ENCODE measurements at regions not wholly inside any gene's neighbourhood (a gene's known extent, or its start where the extent isn't known, plus 50 kb on each side); places are given as distances from the start of the nearest gene placed in this dataset.

GRCh38 chr13:71338070-71338469 lies 528.9 kb downstream of the DACH1 start:
- Histone ChIP-seq H4K20me1 (ENCODE audit: control insufficient read depth, insufficient read depth, insufficient read length) (no peaks in the 10 kb centered on the region), H3K79me2 (ENCODE audit: insufficient read depth, low read length) (no peaks in the 10 kb centered on the region), H4K91ac (ENCODE audit: insufficient read length, low read depth, low read length) (no peak overlapping the region), H3K23ac (ENCODE audit: insufficient read length, low read depth, low read length) (no peak overlapping the region), H3K18ac (ENCODE audit: insufficient read length, low read depth, low read length) (no peak overlapping the region), H2BK120ac (ENCODE audit: low read depth, low read length, poor library complexity, severe bottlenecking) (no peak overlapping the region), H2BK20ac (ENCODE audit: low read depth, low read length, poor library complexity, severe bottlenecking) (no peak overlapping the region), H3K4me2 (ENCODE audit: insufficient read depth, insufficient read length, low read length) (no peak overlapping the region), H3K9ac (ENCODE audit: extremely low read depth, insufficient read length, low read length) (no peak overlapping the region), H2BK5ac (ENCODE audit: insufficient read length, low read length) (no peak overlapping the region), H3K9me3 (ENCODE audit: control insufficient read depth, low read depth, low read length) (no peaks in the 10 kb centered on the region), H2BK15ac (ENCODE audit: low read depth, low read length) (no peak overlapping the region), H3K4me1 (ENCODE audit: insufficient read depth, low read length) (no peaks in the 10 kb centered on the region), H3K4ac (ENCODE audit: low read depth, low read length) (no peak overlapping the region), H3K79me1 (ENCODE audit: insufficient read depth, low read depth, low read length, poor library complexity, severe bottlenecking) (no peaks in the 10 kb centered on the region), H3K14ac (ENCODE audit: insufficient read depth, low read length) (no peak overlapping the region), H4K8ac (replicated peaks; ENCODE audit: insufficient read length, low read depth, low read length) (no peak overlapping the region), H2AK5ac (ENCODE audit: insufficient read length, low read length) (no peak overlapping the region), H3K56ac (ENCODE audit: insufficient read length, low read depth, low read length) (no peak overlapping the region), H2BK12ac (ENCODE audit: insufficient read length, low read depth, low read length) (no peak overlapping the region), H3T11ph (ENCODE audit: low read length) (no peak overlapping the region), H4K5ac (ENCODE audit: insufficient read length, low read depth, low read length) (no peak overlapping the region), H3K27ac (ENCODE audit: insufficient read length, low read depth, low read length) (no peak overlapping the region), H2AFZ (ENCODE audit: low read length) (no peak overlapping the region), H3K23me2 (ENCODE audit: insufficient read length, low read depth, low read length, poor library complexity, severe bottlenecking) (no peaks in the 10 kb centered on the region), H3K27me3 (ENCODE audit: insufficient read depth, low read length) (no peaks in the 10 kb centered on the region)
- no CpG with 5 or more reads among the region's 3 CpGs for WGBS (ENCODE audit: extremely low coverage, insufficient read length, low lambda C conversion rate)
- no peaks in the 10 kb centered on the region for H3K4me1 Mint-ChIP-seq
- no peaks in the 10 kb centered on the region for H3K9me3 Mint-ChIP-seq
- H3K4me3 Mint-ChIP-seq: no peak overlapping the region
- H3K36me3 Mint-ChIP-seq (ENCODE audit: insufficient read depth in 1 of 3, low read depth in 3 of 3): no peaks in the 10 kb centered on the region
- H3K27me3 Mint-ChIP-seq (ENCODE audit: low read depth): no peaks in the 10 kb centered on the region
- no peak for TF ChIP-seq CTCF (conservative IDR thresholded peaks at IDR 0.05)
- no peak overlapping the region for H3K27ac Mint-ChIP-seq
- no peak for DNase-seq
